Skin epidermis (tissue), 12 donors: ENCODE measurements at regions not wholly inside any gene's neighbourhood (a gene's known extent, or its start where the extent isn't known, plus 50 kb on each side); places are given as distances from the start of the nearest gene placed in this dataset.
"Not testable (repeated sequence)": the region's sequence is repeated elsewhere in the genome, so short reads cannot be mapped to it uniquely, and the experiment has no call there.

Experiments used
- H3K27ac ChIP-seq, 21 experiments: fragments of 200-600 bp; sonication (generic) in 11 of 21; one replicate each; pipeline ENCODE4 v1.5.0; 2020; ENCODE audit warnings: mild to moderate bottlenecking in 3 of 21, inconsistent platforms in 2 of 21, moderate library complexity in 2 of 21
- H3K4me3 ChIP-seq, 7 experiments: fragments of 200-600 bp; sonication (generic) in 2 of 7; one replicate each; pipeline ENCODE4 v1.5.0; 2020; ENCODE audit warnings: inconsistent platforms in 2 of 7, mild to moderate bottlenecking in 2 of 7, moderate library complexity in 1 of 7

GRCh38 chr2:188784269-188784762, 189.9 kb upstream of the COL3A1 start:
- Histone ChIP-seq H3K4me3 (no peak overlapping the region), H3K27ac (peak overlapping the region in 2 of 21 experiments; percentile 22 to 33)

DNA sequence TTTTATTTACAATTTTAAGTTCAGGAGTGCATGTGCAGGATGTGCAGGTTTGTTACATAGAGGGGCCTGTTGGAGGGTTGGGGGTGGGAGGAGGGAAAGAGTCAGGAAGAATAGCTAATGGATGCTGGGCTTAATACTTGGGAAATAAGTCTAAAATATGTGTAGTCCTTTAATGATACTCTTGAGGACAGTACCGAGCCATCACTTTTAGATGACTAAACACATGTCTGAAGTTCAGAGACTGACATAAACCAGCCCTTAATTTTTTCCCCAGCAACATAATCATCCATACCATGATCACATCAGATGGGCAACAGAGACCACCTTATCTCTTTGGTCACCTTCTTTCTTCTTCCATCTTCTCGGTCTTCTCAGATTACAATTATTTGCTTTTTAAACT, 189.1 kb upstream of the COL3A1 start:
- H3K4me3 ChIP-seq = no peak overlapping the region
- H3K27ac ChIP-seq = peak overlapping the region in 9 of 21 experiments; percentile 22 to 93 (median 67)

DNA sequence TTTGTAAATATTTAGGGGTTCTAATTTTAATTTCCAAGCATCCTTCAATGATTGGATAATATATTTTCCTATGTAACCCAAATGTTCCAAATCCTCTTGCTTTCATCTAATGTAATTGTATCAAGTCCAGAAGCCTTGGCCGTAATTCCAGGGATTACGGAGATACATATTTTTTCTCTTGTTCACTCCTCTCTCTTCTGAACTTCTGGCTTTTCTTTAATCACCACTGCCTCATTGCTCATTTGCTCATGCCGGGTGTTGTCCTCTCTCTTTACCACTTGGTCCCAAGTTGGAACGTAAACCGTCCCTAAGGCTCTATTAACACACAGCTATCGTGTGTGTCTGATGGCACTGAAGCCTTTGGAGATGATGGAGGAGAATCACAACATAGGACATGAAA, 188.7 kb upstream of the COL3A1 start:
- H3K4me3 ChIP-seq = no peak overlapping the region
- H3K27ac ChIP-seq = peak overlapping the region in 17 of 21 experiments; percentile 1 to 93 (median 68)

GRCh38 chr2:188786368-188786841, 187.8 kb upstream of the COL3A1 start:
- H3K4me3 ChIP-seq = no peak overlapping the region
- H3K27ac ChIP-seq = peak overlapping the region in 19 of 21 experiments; percentile 4 to 93 (median 66)

DNA sequence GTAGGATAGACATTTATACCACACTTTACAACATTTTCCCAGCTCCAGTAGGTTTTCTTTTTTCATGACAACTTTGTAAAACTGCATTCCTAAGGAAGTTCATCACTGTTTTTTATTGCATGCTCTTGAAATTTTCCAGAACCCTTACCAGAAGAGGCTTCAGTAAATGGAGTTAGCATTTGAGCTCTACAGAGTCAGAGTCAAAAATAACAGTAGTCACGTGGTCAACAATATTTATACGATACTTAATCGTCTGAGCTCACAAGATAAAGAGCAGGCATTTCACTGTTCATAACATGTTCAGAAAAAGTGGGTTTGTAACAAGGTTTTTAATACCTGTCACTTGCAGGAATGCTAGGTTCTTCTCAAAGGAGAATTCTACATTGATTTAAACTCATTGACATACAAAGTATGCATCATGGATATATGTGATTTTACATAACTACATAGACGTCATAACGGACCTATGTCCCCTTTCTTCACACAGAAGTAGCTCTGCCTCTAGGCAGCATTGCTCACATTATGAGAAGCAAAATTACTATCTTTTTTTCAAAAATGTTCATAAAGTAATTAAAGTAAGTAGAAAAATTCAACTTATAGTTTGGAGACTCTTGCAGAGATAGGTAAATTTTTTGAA, 187.0 kb upstream of the COL3A1 start:
- peak overlapping the region in 16 of 21 experiments; percentile 4 to 93 (median 69) for H3K27ac ChIP-seq
- H3K4me3 ChIP-seq = peak overlapping the region in 1 of 7 experiments; percentile 0

DNA sequence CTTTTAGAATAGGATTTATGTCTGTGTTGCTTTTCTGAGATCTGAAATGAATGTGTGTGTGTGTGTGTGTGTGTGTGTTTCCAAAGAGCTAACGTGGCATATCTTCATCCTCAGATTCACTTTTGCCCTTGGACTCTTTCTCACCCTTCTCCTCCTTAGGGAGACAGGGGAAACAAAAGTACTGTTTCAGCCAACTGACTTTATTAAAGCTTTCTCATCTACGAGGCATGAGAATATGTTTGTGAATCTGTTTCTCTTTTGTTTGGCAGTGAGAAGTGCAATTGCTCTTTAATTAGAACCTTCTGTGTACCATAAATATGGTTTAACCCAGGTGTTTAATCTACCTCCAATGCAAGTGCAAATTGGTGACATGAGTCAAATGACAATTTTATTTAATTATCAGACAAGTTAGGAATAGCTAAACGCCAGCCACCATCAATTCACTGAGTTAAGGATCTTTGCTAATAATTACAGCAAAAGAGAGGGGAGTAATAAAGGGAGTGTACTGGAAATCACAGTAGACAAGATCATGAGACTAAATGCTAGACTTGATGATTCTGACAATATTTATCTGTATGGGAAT, 186.4 kb upstream of the COL3A1 start:
- Histone ChIP-seq H3K27ac (peak overlapping the region in 15 of 21 experiments; percentile 4 to 93 (median 65)), H3K4me3 (peak overlapping the region in 1 of 7 experiments; percentile 0)

- peak overlapping the region in 12 of 21 experiments; percentile 52 to 93 (median 66) for H3K27ac ChIP-seq
- H3K4me3 ChIP-seq = no peak overlapping the region
These were observed 185.6 kb upstream of the COL3A1 start for GRCh38 chr2:188788621-188789020.

DNA sequence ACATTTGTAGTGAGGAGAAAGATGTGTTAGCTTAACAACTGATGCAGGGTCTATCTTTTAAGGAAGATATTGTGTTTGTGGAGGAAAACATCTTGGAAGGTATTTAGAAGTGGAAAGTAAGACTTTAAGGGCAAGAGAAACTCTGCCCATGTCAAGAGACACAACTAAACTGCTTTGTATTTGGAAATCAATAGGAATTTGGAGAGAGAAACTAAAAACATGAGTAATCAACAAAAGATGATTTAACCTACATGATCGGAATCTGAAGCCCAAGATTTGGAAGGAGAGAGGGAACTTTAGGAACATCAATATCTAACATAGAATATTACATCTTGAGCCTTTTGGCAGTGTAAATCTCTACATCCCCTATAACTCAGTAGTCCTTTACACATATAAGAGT, 184.2 kb upstream of the COL3A1 start:
- Histone ChIP-seq H3K4me3 (no peak overlapping the region), H3K27ac (peak overlapping the region in 7 of 21 experiments; percentile 2 to 66 (median 46))

- H3K4me3 ChIP-seq, H3K27ac ChIP-seq: not testable (repeated sequence)
These were observed 179.7 kb upstream of the COL3A1 start for GRCh38 chr2:188794453-188794852.

- Histone ChIP-seq H3K27ac (no peak overlapping the region), H3K4me3 (no peak overlapping the region)
These were observed 178.4 kb upstream of the COL3A1 start for GRCh38 chr2:188795762-188796161.

DNA sequence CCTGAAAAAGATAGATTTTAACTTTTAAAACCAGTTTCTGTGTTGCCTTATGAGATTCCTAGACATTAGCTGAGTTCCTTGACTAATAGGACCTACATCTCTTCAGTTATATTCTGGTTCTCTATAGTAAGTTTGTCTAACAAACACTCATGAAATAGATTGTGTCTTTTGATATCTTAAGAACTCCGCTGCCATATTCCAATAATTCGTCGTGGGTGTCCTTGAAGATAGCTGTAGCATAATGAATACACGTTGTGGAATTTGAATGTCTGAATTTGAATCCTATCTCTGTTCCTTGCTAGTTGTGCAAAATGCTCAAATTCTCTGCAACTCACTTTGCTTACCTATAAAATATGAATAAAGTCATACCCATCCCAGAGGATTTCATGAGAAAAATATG, 176.8 kb upstream of the COL3A1 start:
- no peak overlapping the region for H3K4me3 ChIP-seq
- H3K27ac ChIP-seq = peak overlapping the region in 6 of 21 experiments; percentile 6 to 65 (median 36)

GRCh38 chr2:188798159-188798558, 176.0 kb upstream of the COL3A1 start:
- H3K27ac ChIP-seq = peak overlapping the region in 5 of 21 experiments; percentile 1 to 65 (median 30)
- no peak overlapping the region for H3K4me3 ChIP-seq

DNA sequence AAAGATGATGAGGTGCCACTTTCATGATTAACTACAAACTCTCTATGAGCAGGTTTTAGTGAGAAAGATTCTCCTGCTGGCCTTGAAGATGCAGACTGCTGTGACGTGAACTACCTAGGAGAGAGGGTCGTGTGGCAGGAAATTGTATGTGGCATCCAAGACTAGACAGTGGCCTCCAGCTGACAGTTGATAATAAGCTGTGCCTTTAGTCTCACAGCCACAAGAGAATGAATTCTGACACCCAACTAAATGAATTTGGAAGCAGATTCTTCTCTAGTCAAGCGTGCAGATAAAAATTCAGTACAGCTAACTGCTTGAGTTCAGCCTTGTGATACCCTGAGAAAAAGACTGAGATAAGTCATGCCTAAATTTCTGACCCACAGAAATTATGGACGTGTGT, 169.0 kb upstream of the COL3A1 start:
- H3K4me3 ChIP-seq = no peak overlapping the region
- no peak overlapping the region for H3K27ac ChIP-seq

- no peak overlapping the region for H3K4me3 ChIP-seq
- H3K27ac ChIP-seq = no peak overlapping the region
These were observed 165.2 kb upstream of the COL3A1 start for GRCh38 chr2:188808947-188809355.

GRCh38 chr2:188810586-188810985, 163.6 kb upstream of the COL3A1 start:
- Histone ChIP-seq H3K4me3 (no peak overlapping the region), H3K27ac (peak overlapping the region in 4 of 21 experiments; percentile 2 to 72 (median 61))

GRCh38 chr2:188811522-188811921, 162.7 kb upstream of the COL3A1 start:
- Histone ChIP-seq H3K27ac (peak overlapping the region in 6 of 21 experiments; percentile 14 to 72 (median 60)), H3K4me3 (no peak overlapping the region)

DNA sequence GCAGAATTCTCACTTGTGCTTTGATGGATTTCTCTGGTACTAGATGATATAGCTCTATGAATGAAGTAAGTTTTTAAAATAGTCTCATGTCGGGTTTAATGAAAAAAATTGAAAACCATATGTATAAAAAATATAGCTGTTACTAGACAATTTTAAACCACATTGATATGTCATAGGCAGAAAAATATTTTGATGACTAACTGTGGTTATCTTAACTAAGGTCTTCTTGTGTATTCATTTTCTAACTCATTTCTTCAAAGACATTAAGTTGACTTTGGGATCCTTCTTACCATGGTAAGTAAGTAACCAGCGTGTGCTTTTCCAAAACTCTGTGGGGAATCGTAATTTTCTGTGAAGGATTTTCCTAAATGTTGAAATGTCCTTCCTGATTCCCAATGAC, 160.9 kb upstream of the COL3A1 start:
- Histone ChIP-seq H3K4me3 (no peak overlapping the region), H3K27ac (peak overlapping the region in 7 of 21 experiments; percentile 2 to 86 (median 62))

- H3K27ac ChIP-seq = peak overlapping the region in 10 of 21 experiments; percentile 2 to 86 (median 44)
- H3K4me3 ChIP-seq = no peak overlapping the region
These were observed 160.3 kb upstream of the COL3A1 start for GRCh38 chr2:188813857-188814256.

DNA sequence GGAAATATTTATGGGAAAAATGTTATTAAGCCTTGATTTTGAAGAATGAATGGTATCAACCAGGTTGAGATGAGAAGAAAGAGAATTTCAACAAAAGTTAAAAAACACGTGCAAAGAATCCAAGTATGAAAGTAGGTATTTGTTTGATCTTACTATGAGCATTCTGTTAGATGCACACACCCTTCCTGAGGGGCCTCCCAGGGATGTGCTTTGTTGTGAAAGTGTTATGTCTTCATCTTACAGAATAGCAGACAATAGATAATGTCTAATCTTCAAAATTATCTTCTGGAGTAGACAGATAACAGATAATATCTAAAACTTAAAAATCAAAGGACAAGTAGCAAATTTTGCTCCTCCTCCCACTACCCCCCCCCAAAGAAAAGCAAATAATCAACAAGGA, 155.2 kb upstream of the COL3A1 start:
- Histone ChIP-seq H3K4me3 (no peak overlapping the region), H3K27ac (no peak overlapping the region)

GRCh38 chr2:188819792-188820191, 154.4 kb upstream of the COL3A1 start:
- Histone ChIP-seq H3K4me3 (no peak overlapping the region), H3K27ac (peak overlapping the region in 2 of 21 experiments; percentile 37 to 61)

GRCh38 chr2:188820576-188820975, 153.6 kb upstream of the COL3A1 start:
- peak overlapping the region in 2 of 21 experiments; percentile 22 to 61 for H3K27ac ChIP-seq

More at GRCh38 chr2:188820576-188820975, 153.6 kb upstream of the COL3A1 start:
- no peak overlapping the region for H3K4me3 ChIP-seq
